ENCODE measurements at regions not wholly inside any gene's neighbourhood (a gene's known extent, or its start where the extent isn't known, plus 50 kb on each side); places are given as distances from the start of the nearest gene placed in this dataset.

DNA sequence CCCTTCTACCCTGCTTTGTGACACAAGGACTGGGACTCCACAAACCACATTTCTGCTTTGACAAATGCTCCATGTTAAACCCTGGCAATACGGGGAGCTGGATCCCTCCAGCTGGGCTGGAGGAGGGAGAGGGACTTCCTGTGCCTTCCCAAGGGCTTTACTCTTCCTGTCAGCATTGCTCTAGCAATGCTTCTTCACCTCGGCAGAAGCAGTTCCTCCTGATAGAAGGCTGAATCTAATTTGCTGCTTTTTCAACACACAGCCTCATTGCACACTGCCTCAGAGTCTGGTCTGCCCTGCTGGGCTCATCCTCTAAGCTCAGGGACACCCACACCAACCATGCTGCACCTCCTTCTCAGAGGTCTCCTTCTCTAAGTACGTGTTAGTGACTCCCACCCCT is 142.8 kb upstream of the SMAD3 start:
- Histone ChIP-seq H3K27me3 (ENCODE audit: control insufficient read depth, insufficient read depth, low read length) (peaks cover 8% of the 10 kb centered on the region), H3K36me3 (ENCODE audit: control insufficient read depth, insufficient read depth, low read length) (no peaks in the 10 kb centered on the region), H3K9me3 (ENCODE audit: control insufficient read depth, insufficient read depth, low read length) (no peaks in the 10 kb centered on the region), H3K9ac (ENCODE audit: low read depth, low read length) (no peak overlapping the region), H3K4me3 (ENCODE audit: low read depth, low read length) (no peak overlapping the region), H3K4me1 (ENCODE audit: control insufficient read depth, insufficient read depth, low read length) (no peaks in the 10 kb centered on the region)

DNA sequence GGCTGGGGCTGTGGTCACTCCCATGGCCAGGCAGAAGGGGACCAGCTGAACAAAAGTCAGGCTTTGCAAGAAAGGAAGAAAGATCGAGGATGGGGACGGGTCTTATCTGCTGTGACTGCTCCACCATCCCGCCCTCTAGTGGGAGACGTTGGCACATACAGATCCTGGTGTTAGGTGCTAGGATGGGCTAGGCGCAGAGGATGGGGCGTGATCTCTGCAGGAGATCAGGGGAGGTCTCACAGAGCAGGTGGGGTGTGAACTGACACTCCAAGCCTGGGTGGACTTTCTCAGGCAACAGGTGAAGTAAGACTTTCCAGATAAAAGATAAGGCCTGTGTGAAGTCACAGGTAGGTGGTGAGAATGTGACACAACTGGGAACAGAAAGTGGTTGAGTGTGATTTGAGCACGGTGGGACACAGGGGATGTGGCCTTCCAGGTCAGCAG is 141.9 kb upstream of the SMAD3 start:
- H3K4me3 ChIP-seq (ENCODE audit: low read depth, low read length), result no peak overlapping the region
- no peaks in the 10 kb centered on the region for H3K36me3 ChIP-seq (ENCODE audit: control insufficient read depth, insufficient read depth, low read length)
- peaks cover 8% of the 10 kb centered on the region for H3K27me3 ChIP-seq (ENCODE audit: control insufficient read depth, insufficient read depth, low read length)
- H3K9me3 ChIP-seq (ENCODE audit: control insufficient read depth, insufficient read depth, low read length), result no peaks in the 10 kb centered on the region
- H3K4me1 ChIP-seq (ENCODE audit: control insufficient read depth, insufficient read depth, low read length), result peaks cover 4% of the 10 kb centered on the region
- no peak overlapping the region for H3K9ac ChIP-seq (ENCODE audit: low read depth, low read length)

GRCh38 chr15:66924889-66925288 is 140.5 kb upstream of the SMAD3 start:
- Histone ChIP-seq H3K9ac (ENCODE audit: low read depth, low read length) (no peak overlapping the region), H3K36me3 (ENCODE audit: control insufficient read depth, insufficient read depth, low read length) (no peaks in the 10 kb centered on the region), H3K4me3 (ENCODE audit: low read depth, low read length) (no peak overlapping the region), H3K4me1 (ENCODE audit: control insufficient read depth, insufficient read depth, low read length) (peaks cover 4% of the 10 kb centered on the region), H3K9me3 (ENCODE audit: control insufficient read depth, insufficient read depth, low read length) (no peaks in the 10 kb centered on the region), H3K27me3 (ENCODE audit: control insufficient read depth, insufficient read depth, low read length) (peaks cover 8% of the 10 kb centered on the region)

- Histone ChIP-seq H3K4me1 (ENCODE audit: control insufficient read depth, insufficient read depth, low read length) (peaks cover 4% of the 10 kb centered on the region), H3K9ac (ENCODE audit: low read depth, low read length) (no peak overlapping the region), H3K9me3 (ENCODE audit: control insufficient read depth, insufficient read depth, low read length) (no peaks in the 10 kb centered on the region), H3K36me3 (ENCODE audit: control insufficient read depth, insufficient read depth, low read length) (no peaks in the 10 kb centered on the region), H3K4me3 (ENCODE audit: low read depth, low read length) (no peak overlapping the region), H3K27me3 (ENCODE audit: control insufficient read depth, insufficient read depth, low read length) (peaks cover 8% of the 10 kb centered on the region)
These were observed 139.7 kb upstream of the SMAD3 start for GRCh38 chr15:66925721-66926120.

DNA sequence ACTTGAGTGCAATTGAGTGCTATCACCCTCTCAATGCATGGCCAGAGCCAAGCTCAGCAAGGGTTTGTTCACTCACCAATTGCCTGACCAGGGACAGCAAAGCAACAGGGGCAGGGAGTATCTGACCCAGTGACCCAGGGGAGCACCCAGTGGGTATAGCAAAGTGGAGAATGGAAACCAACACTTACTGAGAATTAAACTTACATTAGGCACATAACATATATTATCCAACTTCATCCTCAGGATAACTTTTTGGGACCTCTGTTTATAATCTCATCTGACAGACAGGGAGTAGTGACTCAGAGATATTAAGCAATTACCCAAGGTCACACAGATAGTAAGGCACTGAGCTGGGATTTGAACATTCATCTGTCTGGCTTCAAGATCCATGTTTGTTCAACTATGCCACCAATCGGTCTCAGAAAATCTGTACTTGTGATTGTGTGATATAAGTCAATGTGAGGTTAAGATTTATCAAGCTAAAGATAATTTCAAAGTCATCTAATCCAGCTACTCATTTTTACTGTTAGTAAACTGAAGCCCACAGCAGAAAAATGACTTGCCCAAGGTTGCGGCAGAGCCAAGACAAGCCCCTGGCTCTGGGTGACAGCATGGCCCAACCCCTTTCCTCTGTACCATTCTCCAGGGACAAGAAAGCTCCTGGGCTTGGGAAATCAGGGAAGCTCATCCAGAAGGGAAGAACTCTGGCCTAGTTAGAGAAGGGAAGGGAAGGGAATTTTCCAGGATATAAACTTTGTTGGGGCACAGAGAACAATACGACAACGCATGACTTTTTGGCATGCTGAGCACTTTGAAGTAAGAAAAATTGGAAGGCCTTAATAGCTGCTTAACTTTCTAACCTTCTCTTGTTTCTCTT is 138.0 kb upstream of the SMAD3 start:
- no peak overlapping the region for H3K4me3 ChIP-seq (ENCODE audit: low read depth, low read length)
- no peaks in the 10 kb centered on the region for H3K36me3 ChIP-seq (ENCODE audit: control insufficient read depth, insufficient read depth, low read length)
- no peak overlapping the region for H3K9ac ChIP-seq (ENCODE audit: low read depth, low read length)
- no peaks in the 10 kb centered on the region for H3K9me3 ChIP-seq (ENCODE audit: control insufficient read depth, insufficient read depth, low read length)
- H3K4me1 ChIP-seq (ENCODE audit: control insufficient read depth, insufficient read depth, low read length), result peaks cover 4% of the 10 kb centered on the region
- peaks cover 5% of the 10 kb centered on the region for H3K27me3 ChIP-seq (ENCODE audit: control insufficient read depth, insufficient read depth, low read length)

DNA sequence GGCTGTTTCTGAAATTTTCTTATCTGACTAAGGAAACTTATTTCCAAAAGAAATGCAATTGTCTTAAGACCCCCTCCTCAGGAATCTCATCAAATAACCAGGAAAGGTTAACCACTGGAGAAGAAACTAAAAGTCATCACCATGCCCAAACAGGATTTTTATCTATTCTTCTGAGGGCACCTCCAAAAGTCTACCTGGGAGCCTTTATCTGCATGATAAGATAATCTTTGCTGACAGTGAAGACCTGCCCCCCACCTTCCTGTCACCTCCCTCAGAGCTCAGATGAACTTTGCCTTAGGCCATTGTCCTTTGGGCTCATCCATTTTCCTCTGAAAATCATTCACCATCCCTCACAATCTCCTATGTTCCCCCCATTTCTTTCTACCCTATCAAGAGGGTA is 137.3 kb upstream of the SMAD3 start:
- Histone ChIP-seq H3K4me3 (ENCODE audit: low read depth, low read length) (no peak overlapping the region), H3K9ac (ENCODE audit: low read depth, low read length) (no peak overlapping the region), H3K4me1 (ENCODE audit: control insufficient read depth, insufficient read depth, low read length) (peaks cover 4% of the 10 kb centered on the region), H3K36me3 (ENCODE audit: control insufficient read depth, insufficient read depth, low read length) (no peaks in the 10 kb centered on the region), H3K27me3 (ENCODE audit: control insufficient read depth, insufficient read depth, low read length) (no peaks in the 10 kb centered on the region), H3K9me3 (ENCODE audit: control insufficient read depth, insufficient read depth, low read length) (no peaks in the 10 kb centered on the region)

- H3K9me3 ChIP-seq (ENCODE audit: control insufficient read depth, insufficient read depth, low read length), result no peaks in the 10 kb centered on the region
- H3K27me3 ChIP-seq (ENCODE audit: control insufficient read depth, insufficient read depth, low read length), result no peaks in the 10 kb centered on the region
- H3K36me3 ChIP-seq (ENCODE audit: control insufficient read depth, insufficient read depth, low read length), result no peaks in the 10 kb centered on the region
- H3K4me3 ChIP-seq (ENCODE audit: low read depth, low read length), result no peak overlapping the region
- H3K4me1 ChIP-seq (ENCODE audit: control insufficient read depth, insufficient read depth, low read length), result peaks cover 4% of the 10 kb centered on the region
- no peak overlapping the region for H3K9ac ChIP-seq (ENCODE audit: low read depth, low read length)
These were observed 136.6 kb upstream of the SMAD3 start for GRCh38 chr15:66928784-66929183.

DNA sequence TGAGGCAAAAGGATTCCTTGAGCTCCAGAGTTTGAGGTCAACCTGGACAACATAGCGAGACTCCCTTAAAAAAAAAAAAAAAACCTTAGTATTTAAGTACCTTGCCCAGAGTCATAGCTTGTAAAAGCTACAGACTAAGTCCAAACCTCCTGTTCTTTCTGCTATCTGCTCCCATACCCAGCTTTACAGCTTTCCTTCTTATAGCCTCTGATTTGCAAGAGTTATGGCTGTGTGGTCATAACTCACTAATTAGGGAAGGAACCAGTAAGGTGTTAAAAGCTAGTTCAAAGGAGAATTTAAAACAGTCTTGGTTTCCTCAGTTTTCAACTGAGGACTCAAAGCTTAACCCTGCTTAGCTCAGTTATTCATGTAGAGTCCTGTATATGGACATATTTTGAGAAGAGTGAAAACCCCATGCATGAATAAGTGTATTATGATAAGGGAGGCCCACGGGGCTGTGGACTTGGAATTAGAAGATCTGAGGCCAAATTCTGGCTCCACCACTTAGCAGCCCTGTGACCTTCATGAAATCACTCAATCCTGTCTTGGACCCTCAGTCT is 135.5 kb upstream of the SMAD3 start:
- H3K9ac ChIP-seq (ENCODE audit: low read depth, low read length), result no peak overlapping the region
- no peak overlapping the region for H3K4me3 ChIP-seq (ENCODE audit: low read depth, low read length)
- no peaks in the 10 kb centered on the region for H3K27me3 ChIP-seq (ENCODE audit: control insufficient read depth, insufficient read depth, low read length)
- no peaks in the 10 kb centered on the region for H3K36me3 ChIP-seq (ENCODE audit: control insufficient read depth, insufficient read depth, low read length)
- H3K9me3 ChIP-seq (ENCODE audit: control insufficient read depth, insufficient read depth, low read length), result peaks cover 3% of the 10 kb centered on the region
- H3K4me1 ChIP-seq (ENCODE audit: control insufficient read depth, insufficient read depth, low read length), result peaks cover 4% of the 10 kb centered on the region

DNA sequence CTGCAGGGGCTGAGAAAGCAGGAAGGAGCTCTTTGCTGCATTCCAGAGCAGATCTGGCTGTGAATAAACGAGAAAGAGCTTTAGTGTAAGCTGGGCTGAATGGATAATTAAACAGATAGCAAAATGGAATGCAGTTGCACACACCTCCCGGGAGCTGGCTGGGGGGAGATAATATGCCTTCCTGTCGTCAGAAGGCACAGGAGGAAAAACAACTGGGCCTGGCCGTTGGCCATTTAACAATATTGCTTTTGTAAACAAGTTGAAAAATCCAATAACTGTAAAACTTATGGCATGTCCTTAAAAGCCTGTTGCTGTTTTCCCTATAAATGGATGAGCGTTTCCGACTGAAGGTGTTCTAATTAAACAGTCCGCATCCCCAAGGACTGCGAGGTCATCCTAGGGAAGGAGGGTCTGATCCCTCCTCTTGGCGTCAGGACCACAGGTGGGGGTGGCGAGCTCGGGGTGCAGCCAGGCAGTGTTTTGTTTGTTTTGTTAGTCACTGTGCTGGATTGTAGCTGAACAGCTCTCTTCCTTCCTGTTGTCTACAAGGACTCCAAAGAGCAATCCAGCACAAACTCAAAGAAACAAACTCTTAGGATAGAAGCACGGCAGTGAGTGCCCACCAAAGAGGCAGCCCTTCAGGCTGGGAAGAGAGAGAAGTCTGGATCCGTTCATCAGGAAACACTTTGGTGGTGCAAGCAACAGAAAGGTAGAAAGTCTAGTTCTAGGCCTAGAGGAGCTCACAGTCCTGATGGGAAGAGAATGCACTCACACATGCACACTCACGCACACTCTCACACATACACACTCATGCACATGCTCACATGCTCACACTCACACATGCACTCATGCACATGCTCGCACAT is 133.4 kb upstream of the SMAD3 start:
- Histone ChIP-seq H3K4me3 (ENCODE audit: low read depth, low read length) (no peak overlapping the region), H3K4me1 (ENCODE audit: control insufficient read depth, insufficient read depth, low read length) (peaks cover 4% of the 10 kb centered on the region), H3K36me3 (ENCODE audit: control insufficient read depth, insufficient read depth, low read length) (no peaks in the 10 kb centered on the region), H3K27me3 (ENCODE audit: control insufficient read depth, insufficient read depth, low read length) (no peaks in the 10 kb centered on the region), H3K9me3 (ENCODE audit: control insufficient read depth, insufficient read depth, low read length) (peaks cover 3% of the 10 kb centered on the region), H3K9ac (ENCODE audit: low read depth, low read length) (no peak overlapping the region)

- Histone ChIP-seq H3K9me3 (ENCODE audit: control insufficient read depth, insufficient read depth, low read length) (peaks cover 3% of the 10 kb centered on the region), H3K36me3 (ENCODE audit: control insufficient read depth, insufficient read depth, low read length) (no peaks in the 10 kb centered on the region), H3K9ac (ENCODE audit: low read depth, low read length) (no peak overlapping the region), H3K4me1 (ENCODE audit: control insufficient read depth, insufficient read depth, low read length) (peaks cover 4% of the 10 kb centered on the region), H3K4me3 (ENCODE audit: low read depth, low read length) (no peak overlapping the region), H3K27me3 (ENCODE audit: control insufficient read depth, insufficient read depth, low read length) (no peaks in the 10 kb centered on the region)
These were observed 132.8 kb upstream of the SMAD3 start for GRCh38 chr15:66932634-66933024.

- H3K4me1 ChIP-seq (ENCODE audit: control insufficient read depth, insufficient read depth, low read length), result no peaks in the 10 kb centered on the region
- H3K9me3 ChIP-seq (ENCODE audit: control insufficient read depth, insufficient read depth, low read length), result peaks cover 3% of the 10 kb centered on the region
- H3K4me3 ChIP-seq (ENCODE audit: low read depth, low read length), result no peak overlapping the region
- H3K36me3 ChIP-seq (ENCODE audit: control insufficient read depth, insufficient read depth, low read length), result no peaks in the 10 kb centered on the region
- H3K27me3 ChIP-seq (ENCODE audit: control insufficient read depth, insufficient read depth, low read length), result no peaks in the 10 kb centered on the region
- H3K9ac ChIP-seq (ENCODE audit: low read depth, low read length), result no peak overlapping the region
These were observed 131.2 kb upstream of the SMAD3 start for GRCh38 chr15:66933932-66934867.

Measured in iPS-15b (cell line).